HG02623 (cell line): ENCODE measurements at regions not wholly inside any gene's neighbourhood (a gene's known extent, or its start where the extent isn't known, plus 50 kb on each side); places are given as distances from the start of the nearest gene placed in this dataset.
"Not testable (repeated sequence)": the region's sequence is repeated elsewhere in the genome, so short reads cannot be mapped to it uniquely, and the experiment has no call there.

Experiments used
- ATAC-seq: cut with Tn5 transposase; IDR thresholded peaks from one replicate; pipeline ENCODE4 v1.9.1; 2021; ENCODE audit warnings: moderate library complexity; ENCODE audit not compliant: unreplicated experiment

DNA sequence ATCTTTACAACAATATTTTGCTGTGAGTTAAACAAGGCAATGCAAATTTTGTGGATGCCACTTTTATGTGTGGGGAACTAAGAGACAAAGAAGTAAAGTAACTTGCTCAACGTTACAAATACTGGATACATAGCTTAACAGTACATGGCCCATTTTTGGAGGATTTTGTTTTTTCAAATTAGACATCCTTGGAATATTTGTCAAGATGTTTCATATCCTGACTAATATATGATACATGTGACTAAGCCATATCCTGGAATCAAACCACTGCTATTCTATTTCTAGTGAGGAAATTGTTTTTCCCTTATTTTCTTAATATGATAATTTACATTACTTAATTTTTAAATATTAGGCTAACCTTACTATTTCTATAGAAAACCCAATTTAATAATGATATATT is 529.8 kb downstream of the DMRTA1 start:
- no peak for ATAC-seq

DNA sequence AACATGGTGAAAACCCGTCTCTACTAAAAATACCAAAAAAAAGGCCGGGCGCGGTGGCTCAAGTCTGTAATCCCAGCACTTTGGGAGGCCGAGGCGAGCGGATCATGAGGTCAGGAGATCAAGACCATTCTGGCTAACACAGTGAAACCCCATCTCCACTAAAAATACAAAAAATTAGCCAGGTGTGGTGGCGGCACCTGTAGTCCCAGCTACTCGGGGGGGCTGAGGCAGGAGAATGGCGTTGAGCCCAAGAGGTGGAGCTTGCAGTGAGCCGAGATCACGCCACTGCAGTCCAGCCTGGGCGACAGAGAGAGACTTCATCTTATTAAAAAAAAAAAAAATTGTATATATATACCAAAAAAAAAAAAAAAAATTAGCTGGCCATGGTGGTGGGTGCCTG is 533.8 kb downstream of the DMRTA1 start:
- ATAC-seq: not testable (repeated sequence)

DNA sequence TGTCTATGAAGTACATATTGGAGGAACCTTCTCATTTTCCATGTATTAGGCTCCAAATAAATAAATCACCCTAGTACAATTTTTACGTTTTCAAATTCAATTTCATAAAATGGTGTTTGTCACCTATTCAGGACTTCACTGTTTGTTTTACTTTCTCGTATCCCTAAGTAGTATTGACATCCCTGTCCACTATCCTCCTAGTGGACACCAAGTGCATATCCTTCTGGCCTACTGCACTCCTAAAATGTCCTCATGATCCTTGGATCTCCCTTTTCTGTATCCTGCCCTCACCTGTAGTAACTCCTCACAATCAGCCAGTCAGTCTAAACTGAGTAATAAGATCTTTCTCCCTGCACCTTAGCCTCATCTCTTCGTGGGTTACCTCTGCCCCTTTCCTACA is 539.9 kb downstream of the DMRTA1 start:
- no peak for ATAC-seq

DNA sequence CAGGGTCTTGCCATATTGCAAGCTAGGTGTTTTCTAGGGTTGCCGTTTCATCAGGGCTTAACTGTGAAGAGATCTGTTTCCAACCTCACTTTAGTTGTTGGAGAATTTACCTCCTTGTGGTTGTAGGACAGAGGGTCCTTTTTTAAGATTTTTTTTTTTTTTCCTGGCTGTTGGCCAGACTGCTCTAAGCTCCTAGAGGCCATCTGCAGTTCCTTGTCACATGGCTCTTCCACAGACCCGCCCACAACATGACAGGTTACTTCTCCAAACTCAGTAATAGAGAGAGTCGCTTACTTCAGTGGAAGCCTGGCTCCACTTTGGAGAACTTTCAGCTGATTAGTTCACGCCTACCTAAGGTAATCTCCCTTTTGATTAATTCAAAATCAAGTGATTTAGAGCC is 543.7 kb downstream of the DMRTA1 start:
- ATAC-seq: no peak

DNA sequence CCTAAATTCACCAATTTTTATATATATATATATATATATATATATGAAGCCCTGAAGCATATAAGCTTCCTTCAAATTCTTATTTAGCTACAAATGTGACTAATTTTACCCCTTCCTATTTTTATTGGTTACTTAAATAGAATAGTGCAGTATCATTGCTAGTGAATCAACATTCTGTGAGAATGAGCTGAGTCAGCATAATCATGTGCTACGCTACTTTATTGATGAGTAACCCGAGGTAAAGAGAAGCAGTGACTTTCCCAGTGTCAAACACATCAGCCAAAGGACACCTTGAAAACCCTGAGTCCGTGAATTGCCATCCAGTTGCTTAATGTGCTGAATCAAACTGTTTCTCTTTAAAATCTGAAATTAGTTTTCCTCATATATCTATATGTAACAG is 546.2 kb downstream of the DMRTA1 start:
- ATAC-seq: no peak

DNA sequence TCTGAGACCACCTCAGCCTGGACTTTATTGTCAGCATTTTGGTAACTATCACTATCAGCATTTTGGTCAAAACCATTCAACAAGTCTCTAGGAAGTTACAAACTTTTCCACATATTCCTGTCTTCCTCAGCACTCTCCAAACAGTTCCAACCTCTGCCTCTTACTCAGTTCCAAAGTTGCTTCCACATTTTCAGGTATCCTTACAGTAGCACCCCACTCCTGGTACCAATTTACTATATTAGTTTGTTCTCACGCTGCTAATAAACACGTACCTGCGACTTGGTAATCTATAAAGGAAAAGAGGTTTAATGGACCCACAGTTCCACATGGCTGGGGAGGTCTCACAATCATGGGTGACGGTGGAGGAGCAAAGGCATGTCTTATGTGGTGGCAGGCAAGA is 551.3 kb downstream of the DMRTA1 start:
- ATAC-seq: no peak

DNA sequence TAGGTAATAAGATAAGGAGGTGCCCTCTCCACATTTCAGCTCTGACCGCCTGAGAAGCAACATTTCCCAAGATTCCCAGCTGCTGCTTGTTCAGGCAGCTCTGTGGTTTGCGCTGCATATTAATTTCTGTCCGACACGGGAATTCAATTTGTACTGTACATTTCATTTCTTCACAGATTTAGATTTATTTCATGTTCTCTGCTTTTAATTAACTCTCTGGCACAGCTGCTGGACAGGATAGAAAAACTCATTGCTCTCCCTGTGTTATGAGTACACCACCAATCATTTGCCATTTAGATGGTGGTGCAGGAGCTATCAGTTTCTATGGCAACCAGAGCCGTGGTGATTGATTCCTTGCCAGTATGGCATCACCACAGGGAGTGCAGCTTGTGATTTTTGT is 558.5 kb downstream of the DMRTA1 start:
- ATAC-seq: no peak

DNA sequence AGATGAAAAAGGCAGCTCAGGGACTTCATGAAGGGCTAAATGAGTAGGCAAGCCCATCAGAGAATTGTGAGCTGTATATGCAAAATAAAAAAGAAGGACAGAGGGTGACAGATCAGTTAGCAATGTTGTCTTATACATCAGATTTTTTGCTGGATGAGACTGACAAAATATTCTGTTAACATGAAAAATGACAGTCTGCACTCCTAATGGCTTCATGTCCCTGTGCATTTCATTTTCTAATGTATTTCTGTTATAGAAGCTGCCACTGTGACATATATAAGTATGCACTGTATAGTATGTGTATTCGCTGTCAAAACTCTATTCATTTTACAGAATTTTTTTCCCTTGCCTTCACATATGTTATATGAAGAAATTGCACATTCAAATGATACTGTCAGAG is 559.5 kb downstream of the DMRTA1 start:
- ATAC-seq: no peak

DNA sequence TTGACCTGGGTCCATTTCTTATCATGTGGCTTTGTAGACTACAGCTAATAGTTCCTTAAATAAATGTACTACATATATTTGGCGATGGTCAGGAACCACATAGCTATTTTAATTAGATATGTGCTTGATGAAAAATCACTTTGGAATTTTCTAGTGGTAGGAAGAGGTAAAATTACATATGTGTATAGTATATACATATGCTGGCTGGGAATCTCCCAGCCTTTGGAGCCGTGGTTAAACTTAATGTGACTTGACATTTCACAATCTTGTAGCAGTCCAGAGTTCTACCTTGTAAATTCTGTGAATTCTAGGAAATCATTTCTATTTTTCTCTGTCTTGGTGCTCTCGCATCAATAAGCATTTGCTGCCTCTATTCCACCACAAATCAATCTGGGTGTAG is 565.0 kb downstream of the DMRTA1 start:
- ATAC-seq: no peak

DNA sequence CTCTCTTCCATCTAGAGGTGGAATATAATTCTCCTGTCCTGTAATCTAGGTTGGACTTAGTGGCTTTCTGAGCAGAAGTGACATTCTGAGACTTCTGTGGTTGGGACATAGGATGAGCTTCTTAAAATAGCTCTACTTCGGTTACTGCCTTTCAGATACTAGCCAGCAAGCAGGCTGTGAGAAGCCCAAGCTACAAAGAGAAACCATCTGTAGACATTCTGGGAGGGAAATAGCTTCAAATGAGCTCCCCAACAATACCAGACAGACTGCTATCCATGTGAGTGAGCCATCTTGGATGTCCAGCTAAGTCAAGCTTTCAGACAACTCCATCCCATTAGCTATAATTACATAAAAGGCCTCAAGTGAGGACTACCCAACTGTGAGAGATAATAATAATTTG is 568.9 kb downstream of the DMRTA1 start:
- no peak for ATAC-seq

DNA sequence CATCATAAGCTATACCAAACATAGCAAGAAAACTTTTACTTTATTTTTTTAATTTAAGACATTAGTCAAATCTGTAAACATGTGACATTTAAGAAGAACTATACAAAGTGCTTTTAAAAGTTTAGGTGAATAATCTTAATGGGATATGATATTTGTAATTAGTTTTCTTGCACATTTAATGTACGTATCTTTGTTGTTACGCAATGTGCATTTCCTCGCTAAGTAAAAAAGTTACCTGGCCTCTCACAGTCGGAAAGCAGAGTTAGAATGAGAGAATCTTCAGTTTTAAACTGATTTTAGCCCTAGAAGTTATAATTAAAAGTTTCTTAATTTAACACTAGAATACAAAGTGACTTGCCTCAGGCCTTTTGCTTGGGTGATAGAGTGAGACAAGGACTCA is 589.8 kb downstream of the DMRTA1 start:
- ATAC-seq: no peak

DNA sequence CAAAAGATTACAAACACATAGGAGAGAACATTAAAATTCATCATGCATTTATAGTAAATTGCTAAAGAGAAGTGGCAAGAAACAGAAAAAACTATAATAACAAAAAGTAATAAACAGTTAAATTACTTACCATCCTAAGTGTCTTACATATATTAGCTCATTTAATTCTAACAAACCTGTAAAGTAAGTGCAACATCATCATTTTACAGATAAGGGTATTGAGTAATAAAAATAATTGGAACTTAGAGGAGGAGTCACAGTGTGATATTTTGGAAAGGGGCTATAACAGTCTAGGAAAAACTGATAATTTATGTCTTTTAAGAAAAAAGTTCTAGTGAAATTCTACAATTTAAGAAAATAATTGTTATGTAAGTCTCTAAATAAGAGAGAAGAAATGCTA is 592.8 kb downstream of the DMRTA1 start:
- ATAC-seq: no peak

DNA sequence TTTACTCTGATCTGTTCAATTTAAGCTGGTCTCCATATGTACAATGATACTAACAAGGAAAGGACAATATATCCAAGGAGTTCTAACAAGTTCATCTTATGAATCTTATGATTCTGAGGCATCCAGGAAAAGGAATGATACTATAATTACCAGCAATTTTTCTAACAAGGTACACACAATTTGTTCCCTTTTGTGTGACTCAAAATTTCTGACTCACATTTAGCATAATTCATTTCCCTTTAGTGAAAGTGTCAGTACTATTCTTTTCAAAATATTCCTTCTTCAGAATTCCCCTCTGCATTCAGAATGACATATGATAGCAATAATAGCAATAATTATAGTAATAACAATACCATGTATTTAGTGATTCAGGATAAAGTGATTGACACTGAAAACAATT is 594.8 kb downstream of the DMRTA1 start:
- no peak for ATAC-seq

DNA sequence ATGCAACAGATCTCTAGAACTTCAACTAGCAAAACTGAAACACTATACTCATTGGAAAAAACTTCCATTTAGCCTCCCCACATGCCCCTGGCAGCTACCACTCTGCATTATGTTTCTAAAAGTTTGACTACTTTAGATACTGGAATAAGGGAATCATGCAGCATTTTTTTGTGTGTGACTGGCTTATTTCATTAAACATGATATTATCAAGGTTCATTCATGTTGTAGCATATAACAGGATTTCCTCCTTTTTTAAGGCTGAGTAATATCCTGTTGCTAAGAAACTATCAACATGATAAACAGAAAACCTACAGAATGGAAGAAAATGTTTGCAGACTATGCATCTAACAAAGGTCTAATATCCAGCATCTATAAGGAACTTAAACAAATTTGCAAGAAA is 597.9 kb downstream of the DMRTA1 start:
- ATAC-seq: no peak

DNA sequence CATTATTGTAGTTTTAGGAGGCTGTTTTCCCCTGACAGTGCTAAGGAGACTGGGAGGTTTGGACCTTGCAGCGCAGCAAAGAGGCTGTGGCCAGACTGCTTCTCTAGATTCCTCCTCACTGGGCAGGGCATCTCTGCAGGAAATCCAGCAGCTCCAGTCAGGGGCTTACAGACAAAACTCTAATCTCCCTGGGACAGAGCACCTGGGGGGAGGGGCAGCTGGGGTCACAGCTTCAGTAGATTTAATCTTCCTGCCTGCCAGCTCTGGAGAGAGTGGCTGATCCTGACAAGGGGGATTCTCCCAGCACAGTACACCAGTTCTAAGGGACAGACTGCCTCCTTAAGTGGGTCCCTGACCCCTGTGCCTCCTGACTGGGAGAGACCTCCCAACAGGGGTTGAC is 599.4 kb downstream of the DMRTA1 start:
- not testable (repeated sequence) for ATAC-seq

DNA sequence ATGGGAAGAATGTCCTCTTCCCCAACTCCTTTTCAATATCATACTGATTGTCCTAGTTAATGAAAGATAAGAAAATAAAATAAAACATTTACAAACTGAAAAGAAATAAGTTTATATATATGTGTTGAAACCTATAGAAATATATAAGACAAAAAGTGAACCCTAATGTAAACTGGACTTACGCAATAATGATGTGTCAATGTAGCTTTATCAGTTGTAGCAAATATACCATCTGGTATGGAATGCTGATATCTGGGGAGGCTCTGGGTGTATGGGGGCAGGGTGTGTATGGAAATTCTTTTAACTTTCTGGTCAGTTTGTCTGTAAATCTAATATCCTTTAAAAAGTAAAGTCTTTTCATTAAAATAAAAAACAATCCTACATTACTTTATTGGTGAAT is 603.9 kb downstream of the DMRTA1 start:
- ATAC-seq: no peak

DNA sequence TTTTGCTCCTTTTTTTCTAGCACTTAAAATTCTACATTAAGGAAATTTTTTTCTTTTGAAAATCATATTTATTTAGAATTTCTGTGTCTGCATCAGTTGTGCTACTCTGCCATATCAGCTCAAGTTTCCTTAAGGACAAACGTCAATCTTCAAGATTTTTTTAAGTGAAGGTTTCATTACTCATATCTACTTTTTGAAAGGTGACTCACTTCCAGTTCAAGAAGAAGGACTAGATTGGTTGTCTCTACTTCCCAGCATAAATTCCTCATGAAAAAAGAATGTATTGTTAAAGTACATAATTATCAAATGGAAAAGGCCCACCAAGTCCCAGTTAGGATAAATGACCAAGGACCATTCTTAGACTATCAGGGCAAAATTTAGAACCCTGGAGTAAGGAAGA is 626.5 kb downstream of the DMRTA1 start:
- ATAC-seq: no peak

DNA sequence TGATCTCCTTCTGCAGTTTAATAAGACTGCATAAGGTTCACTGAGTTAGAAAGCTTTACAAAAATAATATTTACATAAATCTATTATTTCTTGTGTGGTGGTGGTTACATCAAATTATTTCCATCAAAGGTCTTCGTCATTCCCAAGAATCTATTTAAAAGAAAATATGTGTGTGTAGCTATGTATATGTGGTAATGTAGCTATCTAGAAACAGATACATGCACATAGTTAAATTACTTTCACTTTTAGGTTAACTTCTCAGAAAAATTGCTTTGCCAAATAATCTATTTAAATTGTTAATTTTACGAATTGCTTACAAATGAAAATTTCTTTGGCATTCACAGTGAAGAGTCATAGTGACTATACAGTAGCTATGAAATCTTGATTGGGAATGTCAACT is 633.2 kb downstream of the DMRTA1 start:
- no peak for ATAC-seq

DNA sequence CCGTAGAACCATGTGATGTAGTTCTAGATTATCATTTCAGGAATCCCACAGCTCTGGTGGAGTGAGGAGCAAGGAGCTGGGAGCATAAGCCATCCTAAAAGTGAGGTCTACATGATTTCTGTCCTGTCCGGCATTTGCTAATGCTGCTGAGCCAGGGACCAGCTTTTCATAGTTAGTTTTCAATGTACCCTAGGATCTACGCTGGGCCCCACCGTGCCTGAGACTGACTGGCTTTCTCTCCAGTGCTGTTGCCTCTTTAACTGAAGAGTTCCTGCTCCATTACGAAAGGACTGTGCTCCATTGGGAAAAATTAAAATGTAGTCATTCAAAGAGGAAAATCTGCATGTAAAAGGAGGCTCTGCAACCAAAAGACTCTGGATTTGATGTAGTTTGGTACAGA is 634.8 kb downstream of the DMRTA1 start:
- no peak for ATAC-seq

DNA sequence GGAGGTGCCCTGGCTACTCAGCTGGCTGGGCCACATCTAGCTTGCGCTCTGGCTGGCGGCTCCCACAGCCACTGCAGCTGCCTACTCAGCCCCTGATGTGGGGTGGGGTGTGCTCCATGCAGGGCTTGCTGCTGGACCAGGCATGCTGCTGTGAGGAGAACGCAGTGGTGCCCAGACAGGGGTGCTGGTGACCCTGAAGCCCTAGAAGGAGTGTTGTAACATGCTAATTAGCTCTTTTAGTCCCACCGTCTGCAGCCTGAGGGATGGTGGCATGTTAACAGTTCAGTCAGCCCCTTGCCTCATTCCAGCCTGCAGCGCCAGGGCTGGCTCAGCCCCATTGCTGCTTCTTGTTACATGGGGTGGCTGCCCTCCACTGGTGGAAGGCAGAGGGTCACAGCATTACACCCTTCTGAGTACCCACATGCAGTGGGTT is 642.3 kb downstream of the DMRTA1 start:
- ATAC-seq: no peak

DNA sequence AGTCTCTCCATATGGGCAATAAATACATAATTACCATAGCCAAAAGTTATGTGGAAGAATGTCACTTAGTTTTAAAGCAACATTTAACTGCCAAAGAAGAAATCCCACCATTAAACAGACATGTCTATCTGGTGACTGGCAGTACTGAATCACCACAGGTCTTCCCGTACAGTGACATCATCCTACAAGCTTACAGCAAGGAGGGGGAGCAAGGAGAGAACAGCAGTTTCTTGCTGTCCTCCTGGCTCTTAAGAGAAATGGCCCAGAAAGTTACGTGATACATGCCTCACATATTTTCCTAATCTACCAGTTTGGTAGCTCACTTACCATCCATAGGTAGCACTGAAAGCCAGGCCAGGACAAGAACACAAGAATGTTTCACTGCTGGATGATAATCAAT is 671.0 kb downstream of the DMRTA1 start:
- no peak for ATAC-seq

DNA sequence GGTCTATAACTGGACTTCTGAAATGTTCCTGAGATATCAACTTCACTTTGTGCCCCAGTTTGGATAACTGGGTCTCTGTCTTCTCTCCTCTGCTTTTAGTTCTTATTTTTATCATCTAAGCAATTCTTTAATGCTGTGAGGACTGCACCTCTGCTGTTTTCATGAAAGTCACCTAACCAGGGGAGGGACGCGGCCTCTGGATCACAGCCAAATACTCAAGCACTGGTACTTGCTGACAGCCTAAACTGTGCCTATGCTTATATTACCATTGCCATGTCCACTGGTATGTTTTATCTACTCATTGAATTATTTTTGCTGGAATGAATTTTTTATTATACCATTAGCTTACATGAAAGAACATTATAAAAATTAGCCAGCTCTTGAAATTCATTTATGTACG is 674.0 kb downstream of the DMRTA1 start:
- ATAC-seq: no peak

DNA sequence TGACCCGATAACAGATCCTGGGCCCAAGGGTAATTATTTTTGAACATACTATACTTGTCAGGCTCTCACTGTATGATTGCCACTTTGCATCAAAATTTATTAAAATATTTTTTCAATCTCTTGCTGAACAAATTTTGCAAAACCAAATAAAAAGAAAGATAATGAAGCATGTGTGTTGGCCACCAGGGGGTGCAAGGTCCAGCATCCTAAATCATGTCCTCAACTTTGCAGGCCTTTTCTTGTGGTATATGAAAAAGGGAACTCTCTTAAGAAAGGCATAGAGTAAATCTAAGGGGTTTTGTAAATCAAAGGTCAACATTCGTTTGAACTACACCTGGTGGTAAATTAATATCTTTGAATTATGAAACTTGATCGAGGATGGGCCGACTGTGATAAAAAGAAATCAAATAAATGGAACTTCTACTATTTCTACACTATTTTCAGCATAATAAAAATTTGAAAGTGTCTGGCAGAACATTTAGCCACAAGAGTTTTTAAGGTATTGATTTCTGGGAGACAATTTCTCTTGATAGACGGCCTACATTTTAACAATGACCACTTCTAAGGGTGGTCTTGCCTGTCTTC is 676.5 kb downstream of the DMRTA1 start:
- no peak for ATAC-seq

DNA sequence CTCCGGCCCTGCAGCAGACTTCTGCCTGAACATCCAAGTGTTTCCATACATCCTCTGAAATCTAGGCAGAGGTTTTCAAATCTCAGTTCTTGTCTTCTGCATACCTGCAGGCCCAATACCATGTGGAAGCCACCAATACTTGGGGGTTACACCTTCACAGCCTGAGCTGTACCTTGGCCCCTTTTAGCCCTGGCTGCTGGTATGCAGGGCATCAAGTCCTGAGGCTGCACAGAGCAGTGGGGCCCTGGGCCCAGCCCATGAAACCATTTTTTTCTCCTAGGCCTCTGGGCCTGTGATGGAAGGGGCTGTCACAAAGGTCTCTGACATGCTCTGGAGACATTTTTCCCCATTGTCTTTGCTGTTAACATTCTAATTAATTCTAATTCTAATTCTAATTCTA is 680.6 kb downstream of the ELAVL2 start:
- ATAC-seq: no peak
